ENCODE measurements at regions not wholly inside any gene's neighbourhood (a gene's known extent, or its start where the extent isn't known, plus 50 kb on each side); places are given as distances from the start of the nearest gene placed in this dataset.
"Not testable (repeated sequence)": the region's sequence is repeated elsewhere in the genome, so short reads cannot be mapped to it uniquely, and the experiment has no call there.

DNA sequence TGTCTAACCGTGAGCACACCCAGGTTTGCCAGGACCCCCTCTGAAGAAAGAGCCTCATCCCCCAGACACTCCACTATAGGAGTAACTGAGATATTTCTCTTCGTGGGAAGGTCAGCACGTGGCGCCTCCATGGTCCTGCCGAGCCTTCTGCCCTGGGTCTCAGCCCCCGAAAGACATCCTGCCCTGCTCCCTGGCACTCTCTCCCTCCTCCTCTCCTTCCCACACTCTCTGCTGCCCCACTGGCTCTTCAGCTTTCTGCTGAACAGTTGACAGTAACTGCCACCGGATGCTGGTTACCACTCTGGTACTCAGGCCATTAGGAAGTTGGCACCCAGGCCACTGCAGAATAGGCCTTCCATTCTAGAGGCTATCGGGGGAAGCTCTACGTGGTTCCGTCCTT, 185.2 kb downstream of the UACA start:
- DNase-seq (ENCODE audit: low read depth): no peak

DNA sequence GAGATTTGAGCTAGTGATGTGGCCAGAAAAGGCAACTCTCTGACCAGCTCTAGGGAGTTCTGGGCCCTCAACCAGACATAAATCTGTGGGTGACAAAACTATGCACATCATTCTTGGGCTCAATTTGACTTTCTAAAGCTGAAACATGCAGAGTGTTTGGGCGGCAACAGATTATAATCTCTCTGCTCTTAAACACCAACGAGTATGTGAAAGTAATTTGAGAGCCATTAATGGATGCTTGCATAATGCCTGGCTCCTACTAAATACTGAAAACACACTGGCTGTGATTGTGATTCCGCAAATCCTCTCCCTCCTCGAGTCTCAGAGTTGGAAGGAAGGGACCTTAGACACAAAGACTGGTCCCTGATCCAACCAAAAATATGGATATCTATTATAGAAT, 186.7 kb downstream of the UACA start:
- peak; percentile 14 for DNase-seq (ENCODE audit: low read depth)

DNA sequence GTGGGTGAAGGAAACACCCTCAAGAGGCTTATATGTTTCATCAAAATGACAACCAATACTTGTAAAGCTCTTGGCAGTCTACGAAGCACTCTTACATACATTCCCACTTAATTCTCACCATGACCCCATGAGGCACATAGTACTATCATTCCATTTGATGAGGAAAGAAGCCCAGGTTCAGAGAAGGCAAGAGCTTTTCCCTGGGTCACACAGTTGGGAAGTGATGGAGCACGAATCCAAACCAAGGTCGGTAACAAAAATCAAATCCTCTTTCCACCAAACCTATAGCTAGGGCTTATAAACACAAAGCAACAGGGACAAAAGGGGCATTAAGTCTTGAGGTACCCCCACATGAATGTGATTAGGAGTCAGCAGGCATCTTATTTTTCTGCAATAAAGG, 187.1 kb downstream of the UACA start:
- DNase-seq (ENCODE audit: low read depth): no peak

- DNase-seq (ENCODE audit: low read depth): no peak
These were observed 187.8 kb downstream of the UACA start for GRCh38 chr15:70575231-70576226.

GRCh38 chr15:70574325-70574724, 189.0 kb downstream of the UACA start:
- DNase-seq (ENCODE audit: low read depth): not testable (repeated sequence)

- no peak for DNase-seq (ENCODE audit: low read depth)
These were observed 190.1 kb downstream of the UACA start for GRCh38 chr15:70573121-70573850.

DNA sequence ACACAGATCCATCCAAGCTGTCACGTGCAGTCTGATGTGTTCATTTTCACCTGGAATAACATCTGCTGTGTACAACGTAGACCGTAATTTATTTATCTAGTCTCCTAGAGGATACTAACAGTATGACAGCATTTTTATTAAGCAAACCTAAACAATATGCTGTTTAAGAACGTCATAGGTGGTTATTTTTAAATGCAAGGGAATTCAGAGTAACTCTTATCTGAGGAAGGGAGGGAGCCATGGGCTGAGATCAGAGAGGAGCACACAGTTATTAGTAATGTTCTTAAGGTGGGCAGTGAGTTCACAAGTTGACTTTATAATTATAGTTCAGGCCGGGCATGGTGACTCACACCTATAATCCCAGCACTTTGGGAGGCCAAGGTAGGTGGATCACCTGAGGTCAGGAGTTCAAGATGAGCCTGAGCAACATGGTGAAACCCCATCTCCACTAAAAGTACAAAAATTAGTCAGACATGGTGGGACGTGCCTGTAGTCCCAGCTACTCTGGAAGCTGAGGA, 193.6 kb downstream of the UACA start:
- peak; percentile 51 for DNase-seq (ENCODE audit: low read depth)

GRCh38 chr15:70569091-70569713, 194.2 kb downstream of the UACA start:
- DNase-seq (ENCODE audit: low read depth): peak; percentile 87

DNA sequence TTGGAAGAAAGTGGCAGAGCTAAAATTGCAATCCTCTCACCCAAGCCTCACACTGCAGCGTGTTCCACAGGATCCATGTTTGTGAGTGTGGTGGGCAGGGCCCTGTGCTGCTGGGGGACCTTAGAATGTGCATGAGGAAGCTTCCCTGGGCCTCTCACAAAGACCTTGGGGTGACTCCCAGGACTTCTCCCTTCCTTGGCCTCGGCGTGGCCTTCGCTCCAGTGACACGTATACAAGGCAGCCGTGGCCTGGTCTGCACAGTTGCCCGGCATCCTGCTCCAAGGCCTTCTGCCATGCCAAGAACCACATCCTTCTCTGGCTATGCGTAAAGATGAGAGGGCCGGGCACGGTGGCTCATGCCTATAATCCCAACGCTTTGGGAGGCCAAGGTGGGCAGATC, 196.4 kb downstream of the UACA start:
- DNase-seq (ENCODE audit: low read depth): no peak

DNA sequence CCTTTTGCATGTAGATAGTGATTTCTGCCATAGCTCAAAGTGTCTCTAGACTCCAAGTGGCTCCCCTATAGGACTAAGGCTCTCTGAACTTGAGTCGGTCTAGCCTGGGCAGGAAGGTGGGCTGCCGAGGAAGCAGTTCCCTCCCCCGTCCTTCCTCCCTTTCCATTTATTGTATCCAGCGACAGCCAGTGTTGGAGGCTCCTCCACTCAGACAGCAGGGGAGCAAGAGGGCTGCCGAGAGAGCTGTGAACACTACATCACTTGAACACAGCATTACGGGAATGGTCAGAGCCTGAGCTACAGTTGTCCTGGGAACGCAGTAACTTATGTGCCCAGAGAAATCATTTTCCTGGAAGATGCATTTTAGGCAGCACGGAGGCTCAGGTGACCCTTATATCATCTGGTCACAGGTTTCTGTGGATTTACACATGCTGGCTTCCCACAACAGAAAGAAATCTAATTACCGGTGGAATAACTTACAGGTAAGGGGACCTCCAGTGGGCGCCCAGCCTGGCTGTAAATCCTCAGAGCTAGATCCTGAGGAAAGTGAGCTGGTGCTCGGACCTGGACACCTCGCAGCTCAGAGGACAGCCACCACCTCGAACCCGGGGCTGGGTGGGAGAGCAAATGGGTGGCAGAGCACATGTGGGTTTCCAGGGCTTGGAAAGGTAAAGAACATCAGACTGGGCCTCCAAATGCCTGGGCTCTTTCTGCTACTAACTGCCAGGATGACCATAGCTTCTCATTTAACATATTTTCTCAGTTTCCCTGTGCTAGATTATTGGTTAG, 197.1 kb downstream of the UACA start:
- DNase-seq (ENCODE audit: low read depth): no peak

GRCh38 chr15:70563561-70564095, 199.7 kb downstream of the UACA start:
- DNase-seq (ENCODE audit: low read depth): no peak

- DNase-seq (ENCODE audit: low read depth): no peak
These were observed 200.5 kb downstream of the UACA start for GRCh38 chr15:70562906-70563305.

GRCh38 chr15:70561885-70562284, 201.5 kb downstream of the UACA start:
- DNase-seq (ENCODE audit: low read depth): no peak

DNA sequence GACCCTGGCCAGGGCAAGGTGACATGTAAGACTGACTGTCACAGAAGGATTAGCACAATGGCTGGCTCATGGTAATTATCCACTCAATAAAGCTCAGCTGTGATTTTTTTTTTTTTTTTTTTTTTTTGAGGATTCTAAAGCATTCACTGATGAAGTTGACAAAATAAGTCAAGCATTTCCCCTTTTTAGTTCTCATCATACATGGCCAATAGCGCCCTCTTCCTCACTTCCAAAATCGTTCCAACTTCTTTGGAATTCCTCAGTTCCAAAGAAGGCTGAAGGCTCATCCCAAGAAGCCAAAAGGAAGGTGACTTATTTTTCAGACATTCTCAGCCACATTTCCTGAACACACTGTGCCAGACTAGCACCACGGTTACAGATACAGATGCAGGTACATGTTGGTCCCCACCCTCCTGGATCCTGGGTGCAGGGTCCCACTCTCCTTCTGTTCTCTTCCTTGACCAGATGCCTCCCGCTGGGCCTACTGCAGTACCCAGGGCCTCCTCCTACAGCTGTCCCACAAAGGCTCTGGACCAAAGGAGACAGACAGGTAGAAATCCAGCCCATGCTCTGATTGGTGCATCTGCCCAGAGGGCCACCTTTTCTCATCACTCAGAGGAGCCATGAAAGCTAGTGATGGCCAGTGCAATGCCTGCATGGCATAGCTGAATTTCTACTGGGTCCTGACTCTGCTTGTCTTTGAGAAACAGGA, 202.6 kb downstream of the UACA start:
- no peak for DNase-seq (ENCODE audit: low read depth)

GRCh38 chr15:70559265-70560239, 203.8 kb downstream of the UACA start:
- DNase-seq (ENCODE audit: low read depth): peak; percentile 54

DNA sequence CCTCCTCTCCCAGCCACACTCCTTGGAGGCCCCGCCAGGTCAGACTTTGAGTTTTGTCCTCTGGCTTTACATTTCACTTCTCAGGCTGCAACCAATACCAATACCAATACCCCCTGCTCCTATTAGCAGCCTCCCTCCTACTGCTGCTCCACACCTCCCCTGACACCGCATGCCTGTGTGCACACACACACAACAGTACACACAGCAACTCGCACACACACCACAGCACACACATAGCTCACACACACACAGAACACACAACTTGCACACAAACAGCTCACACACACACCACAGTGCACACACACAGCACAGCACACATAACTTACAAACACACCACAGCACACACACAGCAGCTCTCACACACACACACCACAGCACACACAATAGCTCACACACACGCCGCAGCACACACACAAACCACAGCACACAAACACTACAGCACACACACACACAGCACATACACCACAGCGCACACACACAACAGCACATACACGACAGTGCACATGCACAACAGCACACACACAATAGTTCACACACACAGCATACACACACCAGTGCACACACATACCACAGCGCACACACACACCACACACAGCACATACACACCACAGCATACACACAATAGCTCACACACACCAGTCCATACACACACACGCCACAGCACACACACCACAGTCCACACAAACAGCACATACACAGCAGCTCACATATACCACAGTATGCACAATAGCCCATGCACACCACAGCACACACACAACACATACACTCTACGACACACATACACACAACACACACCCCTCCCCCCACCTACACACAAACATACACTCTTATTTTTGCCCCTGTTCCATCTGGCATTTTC, 204.7 kb downstream of the UACA start:
- no peak for DNase-seq (ENCODE audit: low read depth)

DNA sequence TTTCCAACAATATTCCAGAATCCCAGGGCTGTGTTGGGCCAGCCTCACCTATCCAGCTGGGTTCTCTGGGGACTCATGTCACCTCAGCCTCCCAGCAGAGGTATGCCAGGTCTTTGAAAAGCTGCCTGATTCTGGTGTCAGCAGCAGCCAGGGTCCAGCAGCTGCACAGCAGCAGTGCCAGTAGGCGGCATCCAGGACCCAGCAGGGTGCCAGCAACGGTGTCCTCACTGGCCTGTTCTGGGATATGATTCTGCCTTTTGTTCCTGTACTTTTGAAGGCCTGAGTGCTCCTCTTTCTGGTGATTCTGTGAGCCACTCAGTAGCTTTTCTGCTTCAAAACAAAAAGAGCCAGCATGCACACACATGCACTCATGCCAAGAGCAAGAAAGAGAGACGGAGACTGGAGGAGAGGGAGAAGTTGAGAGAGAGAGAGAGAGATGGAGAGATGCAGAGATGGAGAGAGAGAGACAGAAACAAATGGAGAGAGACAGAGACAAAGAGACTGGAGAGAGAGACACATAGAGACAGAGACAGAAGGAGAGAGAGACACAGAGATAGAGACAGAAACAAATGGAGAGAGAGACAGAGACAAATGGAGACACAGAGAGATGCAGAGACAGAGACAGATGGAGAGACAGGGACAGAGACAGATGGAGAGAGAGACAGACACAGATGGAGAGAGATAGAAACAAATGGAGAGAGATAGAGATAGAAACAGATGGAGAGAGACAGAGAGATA, 205.7 kb downstream of the UACA start:
- DNase-seq (ENCODE audit: low read depth): no peak

DNA sequence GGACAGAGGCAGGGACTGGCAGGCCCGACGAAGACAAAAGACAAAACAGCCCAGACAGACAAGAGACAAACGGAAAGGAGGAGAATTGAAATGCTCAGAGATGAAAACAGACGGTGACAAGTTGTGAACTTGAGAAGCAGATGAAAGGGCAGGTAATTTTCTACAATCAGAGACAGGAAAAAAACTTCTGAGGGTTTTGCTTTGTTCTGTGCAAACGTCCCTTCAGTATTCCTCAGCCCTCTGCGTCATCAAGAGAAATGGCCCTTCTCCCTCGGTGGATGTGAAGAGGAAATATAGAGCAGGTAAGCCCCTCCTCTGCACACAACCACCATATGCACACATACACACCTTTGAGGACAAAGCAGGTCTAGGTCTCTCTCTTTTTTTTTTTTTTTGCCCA, 206.6 kb downstream of the UACA start:
- no peak for DNase-seq (ENCODE audit: low read depth)

All from M059J (cell line).